ENCODE measurements at regions not wholly inside any gene's neighbourhood (a gene's known extent, or its start where the extent isn't known, plus 50 kb on each side); places are given as distances from the start of the nearest gene placed in this dataset.
"Not testable (repeated sequence)": the region's sequence is repeated elsewhere in the genome, so short reads cannot be mapped to it uniquely, and the experiment has no call there.

DNA sequence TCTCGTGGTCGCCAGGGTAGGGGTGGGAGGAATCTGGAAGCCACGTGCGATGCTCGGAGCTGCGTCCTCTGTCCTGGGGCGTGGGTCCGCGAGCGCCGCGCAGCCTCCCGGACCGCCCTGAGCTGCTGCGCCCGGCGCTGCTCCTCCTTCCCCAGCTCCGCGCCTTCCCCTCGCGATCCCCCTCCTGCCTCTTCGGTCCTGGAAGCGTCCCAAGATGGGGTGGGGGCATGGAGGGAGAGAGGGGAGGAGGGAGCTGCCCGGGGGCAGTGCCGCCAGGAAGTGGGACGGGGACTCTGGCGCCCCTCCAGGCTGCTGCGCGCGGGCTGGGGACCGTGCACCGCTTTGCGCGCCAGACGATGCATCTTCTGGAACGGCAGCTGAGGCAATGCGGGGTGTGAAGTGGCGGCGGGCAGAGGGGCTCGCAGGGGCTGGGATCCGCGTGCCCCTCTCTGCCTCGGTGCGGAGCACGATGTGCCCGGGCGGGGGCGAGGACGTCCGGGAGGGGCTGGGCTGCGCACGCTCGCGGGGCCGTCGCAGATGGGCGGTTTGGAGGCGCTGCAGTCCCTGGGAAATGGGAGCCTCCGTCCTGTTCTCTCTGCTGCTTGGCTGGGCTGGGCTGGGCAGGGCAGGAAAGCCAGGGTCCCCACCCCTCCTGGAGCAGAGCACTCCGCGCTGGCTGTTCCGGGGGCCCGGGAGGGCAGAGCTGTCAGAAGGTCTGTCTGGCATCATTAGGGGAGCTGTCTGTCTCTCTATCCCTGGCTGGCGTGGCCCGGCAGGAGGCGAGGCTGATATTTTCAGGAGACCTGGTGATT, 388.0 kb downstream of the SEC14L1 start:
- POLR2A ChIA-PET = no interaction called here
- peak overlapping the region; percentile 51 for H3K4me3 ChIP-seq (ENCODE audit: low read depth, low read length)
- CTCF ChIA-PET = interaction anchor here (0.9 to 2.9 kb wide), 3 partner anchors 9 to 485 kb away, joined by 3 to 11 read pairs (median 4); no protein-coding TSS in a partner anchor
- TF ChIP-seq, protein P1, sequence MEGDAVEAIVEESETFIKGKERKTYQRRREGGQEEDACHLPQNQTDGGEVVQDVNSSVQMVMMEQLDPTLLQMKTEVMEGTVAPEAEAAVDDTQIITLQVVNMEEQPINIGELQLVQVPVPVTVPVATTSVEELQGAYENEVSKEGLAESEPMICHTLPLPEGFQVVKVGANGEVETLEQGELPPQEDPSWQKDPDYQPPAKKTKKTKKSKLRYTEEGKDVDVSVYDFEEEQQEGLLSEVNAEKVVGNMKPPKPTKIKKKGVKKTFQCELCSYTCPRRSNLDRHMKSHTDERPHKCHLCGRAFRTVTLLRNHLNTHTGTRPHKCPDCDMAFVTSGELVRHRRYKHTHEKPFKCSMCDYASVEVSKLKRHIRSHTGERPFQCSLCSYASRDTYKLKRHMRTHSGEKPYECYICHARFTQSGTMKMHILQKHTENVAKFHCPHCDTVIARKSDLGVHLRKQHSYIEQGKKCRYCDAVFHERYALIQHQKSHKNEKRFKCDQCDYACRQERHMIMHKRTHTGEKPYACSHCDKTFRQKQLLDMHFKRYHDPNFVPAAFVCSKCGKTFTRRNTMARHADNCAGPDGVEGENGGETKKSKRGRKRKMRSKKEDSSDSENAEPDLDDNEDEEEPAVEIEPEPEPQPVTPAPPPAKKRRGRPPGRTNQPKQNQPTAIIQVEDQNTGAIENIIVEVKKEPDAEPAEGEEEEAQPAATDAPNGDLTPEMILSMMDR (IDR thresholded peaks at IDR 0.05; ENCODE audit: insufficient read depth, low read length, missing control alignments) = no peak
- DNase-seq (ENCODE audit: low read depth, low spot score) = no peak

DNA sequence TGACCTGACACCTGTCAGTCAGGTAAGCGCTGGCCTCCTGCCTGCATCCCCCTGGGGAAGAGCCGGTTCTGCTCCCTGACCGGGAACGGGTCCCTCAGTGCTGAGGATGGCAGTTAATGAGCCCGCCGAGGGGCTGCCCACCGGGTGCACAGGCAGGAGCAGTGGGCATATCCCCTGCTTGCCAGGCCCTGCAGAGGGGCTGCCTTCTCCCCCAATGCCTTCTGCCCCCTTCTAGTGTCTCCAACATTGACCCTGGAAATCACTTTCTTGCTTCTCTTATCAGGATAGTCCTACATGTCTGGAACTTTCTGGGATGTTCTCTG, 388.5 kb downstream of the SEC14L1 start:
- ChIA-PET CTCF (interaction anchor here (1.3 to 2.9 kb wide), 2 partner anchors 8 to 484 kb away, joined by 4 to 11 read pairs; no protein-coding TSS in a partner anchor), POLR2A (no interaction called here)
- no peak overlapping the region for H3K4me3 ChIP-seq (ENCODE audit: low read depth, low read length)
- no peak for DNase-seq (ENCODE audit: low read depth, low spot score)
- TF ChIP-seq, protein P1 (IDR thresholded peaks at IDR 0.05; ENCODE audit: insufficient read depth, low read length, missing control alignments) = no peak

DNA sequence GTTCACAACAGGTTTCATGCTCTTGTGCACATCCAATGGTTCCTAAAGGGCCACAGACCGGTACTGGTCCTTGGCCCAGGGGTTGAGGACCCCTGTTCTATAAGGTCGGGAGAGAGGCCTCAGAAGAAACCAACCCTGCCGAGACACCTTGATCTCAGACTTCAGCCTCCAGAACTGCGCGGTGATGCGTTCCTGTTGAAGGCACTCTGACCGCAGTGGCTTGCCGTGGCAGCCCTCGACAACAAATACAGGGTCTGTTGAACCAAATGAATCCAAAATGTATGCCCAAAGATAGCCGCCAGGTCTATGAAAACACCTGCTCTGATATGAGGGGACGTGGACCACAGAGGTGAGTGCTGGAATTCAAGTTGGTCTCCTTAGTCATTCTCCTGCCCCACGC, 389.8 kb downstream of the SEC14L1 start:
- TF ChIP-seq, protein P1 (IDR thresholded peaks at IDR 0.05; ENCODE audit: insufficient read depth, low read length, missing control alignments) = no peak
- ChIA-PET POLR2A (no interaction called here), CTCF (no interaction called here)
- no peak overlapping the region for H3K4me3 ChIP-seq (ENCODE audit: low read depth, low read length)
- no peak for DNase-seq (ENCODE audit: low read depth, low spot score)

DNA sequence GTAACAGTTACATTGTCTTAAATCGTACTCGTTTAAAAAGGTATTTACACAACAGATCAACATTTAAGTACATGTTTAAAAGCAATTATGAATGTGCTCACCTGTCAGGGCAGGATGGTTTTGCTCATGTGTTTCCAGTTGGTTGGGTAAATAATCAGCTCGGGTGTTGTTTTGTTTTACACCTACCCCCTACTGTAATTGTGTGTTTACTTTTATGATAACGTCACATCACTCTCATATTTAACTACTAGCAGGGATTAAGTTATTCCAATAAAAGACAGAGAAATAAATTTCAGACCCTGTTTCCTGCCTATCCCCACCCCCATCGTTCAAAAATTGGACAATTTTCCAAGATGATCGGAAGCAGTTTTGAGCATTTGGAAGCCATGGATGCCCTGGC, 390.2 kb downstream of the SEC14L1 start:
- TF ChIP-seq, protein P1 (IDR thresholded peaks at IDR 0.05; ENCODE audit: insufficient read depth, low read length, missing control alignments) = no peak
- no peak for DNase-seq (ENCODE audit: low read depth, low spot score)
- POLR2A ChIA-PET = no interaction called here
- CTCF ChIA-PET = no interaction called here
- H3K4me3 ChIP-seq (ENCODE audit: low read depth, low read length) = no peak overlapping the region

DNA sequence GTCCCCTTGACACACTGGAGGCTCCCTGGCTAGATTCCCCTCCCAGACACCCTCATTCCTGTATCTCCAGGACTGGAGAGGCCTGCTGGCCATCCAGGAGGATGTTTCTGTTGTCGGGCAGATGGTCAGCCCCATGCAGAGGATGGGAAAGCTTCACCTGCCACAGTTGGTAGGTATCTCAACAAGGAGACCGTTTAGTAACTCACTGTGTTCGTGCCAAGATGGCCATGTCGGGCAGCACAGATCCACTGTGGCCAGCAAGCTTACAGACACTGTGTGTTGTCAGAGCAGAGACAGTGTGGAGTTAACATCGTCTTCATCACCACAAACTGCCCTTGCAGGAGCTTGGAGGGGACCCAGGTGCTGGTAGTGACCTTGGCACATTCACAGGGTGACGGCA, 390.9 kb downstream of the SEC14L1 start:
- POLR2A ChIA-PET = no interaction called here
- CTCF ChIA-PET = interaction anchor here (0.7 kb wide), 1 partner anchor 484 kb away, joined by 3 read pairs; no protein-coding TSS in a partner anchor
- DNase-seq (ENCODE audit: low read depth, low spot score) = no peak
- H3K4me3 ChIP-seq (ENCODE audit: low read depth, low read length) = no peak overlapping the region
- TF ChIP-seq, protein P1 (IDR thresholded peaks at IDR 0.05; ENCODE audit: insufficient read depth, low read length, missing control alignments) = no peak

DNA sequence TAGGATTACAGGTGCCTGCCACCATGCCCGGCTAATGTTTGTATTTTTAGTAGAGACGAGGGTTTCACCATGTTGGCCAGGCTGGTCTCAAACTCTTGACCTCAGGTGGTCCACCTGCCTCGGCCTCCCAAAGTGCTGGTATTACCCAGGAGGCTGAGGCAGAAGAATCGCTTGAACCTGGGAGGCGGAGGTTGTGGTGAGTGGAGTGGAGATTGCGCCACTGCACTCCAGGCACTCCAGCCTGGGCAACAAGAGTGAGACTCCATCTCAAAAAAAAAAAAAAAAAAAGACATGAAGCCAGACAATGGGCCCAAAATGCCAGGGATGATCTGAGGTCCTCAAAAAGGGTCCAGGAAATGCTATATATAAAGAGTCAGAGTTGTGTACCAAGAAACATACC, 392.9 kb downstream of the SEC14L1 start:
- POLR2A ChIA-PET = not testable (repeated sequence)

DNA sequence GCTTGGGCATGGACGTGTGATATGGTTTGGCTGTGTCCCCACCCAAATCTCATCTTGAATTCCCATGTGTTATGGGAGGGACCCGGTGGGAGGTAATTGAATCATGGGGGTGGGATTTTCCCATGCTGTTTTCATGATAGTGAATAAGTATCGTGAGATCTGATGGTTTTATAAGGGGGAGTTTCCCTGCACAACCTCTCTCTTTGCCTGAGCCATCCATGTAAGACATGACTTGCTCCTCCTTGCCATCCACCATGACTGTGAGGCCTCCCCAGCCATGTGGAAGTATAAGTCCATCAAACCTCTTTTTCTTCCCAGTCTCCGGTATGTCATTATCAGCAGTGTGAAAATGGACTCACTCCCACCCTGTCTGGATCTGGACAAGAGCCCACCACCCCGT, 393.4 kb downstream of the SEC14L1 start:
- ChIA-PET POLR2A (interaction anchor here (0.6 kb wide), 1 partner anchor 330 kb away, joined by 3 read pairs; no protein-coding TSS in a partner anchor), CTCF (no interaction called here)
- TF ChIP-seq, protein P1 (IDR thresholded peaks at IDR 0.05; ENCODE audit: insufficient read depth, low read length, missing control alignments) = no peak
- H3K4me3 ChIP-seq (ENCODE audit: low read depth, low read length) = no peak overlapping the region
- no peak for DNase-seq (ENCODE audit: low read depth, low spot score)

More for the DNA sequence above, 392.9 kb downstream of the SEC14L1 start:
- CTCF ChIA-PET; DNase-seq (ENCODE audit: low read depth, low spot score); H3K4me3 ChIP-seq (ENCODE audit: low read depth, low read length): not testable (repeated sequence)

Measured in AG04449 (cell line).